ENCODE measurements at regions not wholly inside any gene's neighbourhood (a gene's known extent, or its start where the extent isn't known, plus 50 kb on each side); places are given as distances from the start of the nearest gene placed in this dataset.

DNA sequence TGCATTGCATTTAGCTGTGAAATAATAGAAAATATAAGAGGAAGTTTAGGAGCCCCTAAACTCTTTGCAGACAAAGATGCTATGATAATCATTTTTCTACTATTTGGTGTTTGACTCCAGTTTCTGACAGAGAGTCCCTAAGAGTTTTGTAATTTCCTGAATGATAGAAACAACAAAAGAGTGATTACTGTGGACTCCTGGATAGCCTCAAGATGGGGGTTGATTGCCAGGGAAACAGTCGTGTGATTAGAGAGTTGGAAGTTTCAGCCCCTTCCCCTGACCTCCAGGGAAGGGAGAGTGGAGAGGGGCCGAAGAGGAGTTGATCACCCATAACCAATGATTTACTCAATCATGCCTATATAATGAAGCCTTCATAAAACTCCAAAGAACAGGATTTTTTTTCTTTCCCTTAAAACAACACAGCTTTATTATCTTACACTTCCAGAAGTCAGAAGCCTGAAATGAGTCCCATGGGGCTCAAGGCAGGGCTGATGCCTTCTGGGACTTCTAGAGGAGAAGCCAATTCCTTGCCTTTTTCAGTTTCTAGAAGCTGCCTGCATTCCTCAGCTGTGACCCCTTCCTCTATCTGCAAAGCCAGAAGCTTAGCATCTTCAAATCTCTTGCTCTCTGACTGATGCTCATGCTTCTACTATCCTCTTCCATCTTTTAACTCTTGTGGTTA is 292.3 kb upstream of the ZPLD1 start:
- TF ChIP-seq, protein P1, sequence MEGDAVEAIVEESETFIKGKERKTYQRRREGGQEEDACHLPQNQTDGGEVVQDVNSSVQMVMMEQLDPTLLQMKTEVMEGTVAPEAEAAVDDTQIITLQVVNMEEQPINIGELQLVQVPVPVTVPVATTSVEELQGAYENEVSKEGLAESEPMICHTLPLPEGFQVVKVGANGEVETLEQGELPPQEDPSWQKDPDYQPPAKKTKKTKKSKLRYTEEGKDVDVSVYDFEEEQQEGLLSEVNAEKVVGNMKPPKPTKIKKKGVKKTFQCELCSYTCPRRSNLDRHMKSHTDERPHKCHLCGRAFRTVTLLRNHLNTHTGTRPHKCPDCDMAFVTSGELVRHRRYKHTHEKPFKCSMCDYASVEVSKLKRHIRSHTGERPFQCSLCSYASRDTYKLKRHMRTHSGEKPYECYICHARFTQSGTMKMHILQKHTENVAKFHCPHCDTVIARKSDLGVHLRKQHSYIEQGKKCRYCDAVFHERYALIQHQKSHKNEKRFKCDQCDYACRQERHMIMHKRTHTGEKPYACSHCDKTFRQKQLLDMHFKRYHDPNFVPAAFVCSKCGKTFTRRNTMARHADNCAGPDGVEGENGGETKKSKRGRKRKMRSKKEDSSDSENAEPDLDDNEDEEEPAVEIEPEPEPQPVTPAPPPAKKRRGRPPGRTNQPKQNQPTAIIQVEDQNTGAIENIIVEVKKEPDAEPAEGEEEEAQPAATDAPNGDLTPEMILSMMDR (IDR thresholded peaks at IDR 0.05; ENCODE audit: low read length): no peak
- TF ChIP-seq EZH2phosphoT487 (IDR thresholded peaks at IDR 0.05; ENCODE audit: low read length): no peak

Data from MM.1S (cell line).